ENCODE measurements at regions not wholly inside any gene's neighbourhood (a gene's known extent, or its start where the extent isn't known, plus 50 kb on each side); places are given as distances from the start of the nearest gene placed in this dataset.

- TF ChIP-seq CTCF (IDR thresholded peaks at IDR 0.05) (no peak), POLR2A (IDR thresholded peaks at IDR 0.05) (no peak)
Measured at GRCh38 chr2:239685965-239686364, 285.1 kb upstream of the HDAC4 start.

Data from testis (tissue), 2 donors.